IPS-15b (cell line): ENCODE measurements at regions not wholly inside any gene's neighbourhood (a gene's known extent, or its start where the extent isn't known, plus 50 kb on each side); places are given as distances from the start of the nearest gene placed in this dataset.

ENCODE experiments used
- H3K27me3 ChIP-seq: one replicate; pipeline ENCODE4 v1.6.1; 2013; ENCODE audit warnings: low read length; ENCODE audit not compliant: control insufficient read depth, insufficient read depth
- H3K36me3 ChIP-seq: one replicate; pipeline ENCODE4 v1.6.1; 2013; ENCODE audit warnings: low read length; ENCODE audit not compliant: control insufficient read depth, insufficient read depth
- H3K4me1 ChIP-seq: one replicate; pipeline ENCODE4 v1.6.1; 2013; ENCODE audit warnings: mild to moderate bottlenecking, low read length; ENCODE audit not compliant: control insufficient read depth, insufficient read depth
- H3K4me3 ChIP-seq: one replicate; pipeline ENCODE4 v1.5.1; 2013; ENCODE audit warnings: low read depth, low read length
- H3K9ac ChIP-seq: one replicate; pipeline ENCODE4 v1.6.1; 2013; ENCODE audit warnings: low read depth, mild to moderate bottlenecking, low read length
- H3K9me3 ChIP-seq: one replicate; pipeline ENCODE4 v1.6.1; 2013; ENCODE audit warnings: mild to moderate bottlenecking, low read length; ENCODE audit not compliant: control insufficient read depth, insufficient read depth

GRCh38 chr15:85988741-85989140, 90.9 kb upstream of the AGBL1 start:
- Histone ChIP-seq H3K4me1 (no peaks in the 10 kb centered on the region), H3K9me3 (no peaks in the 10 kb centered on the region), H3K9ac (no peak overlapping the region), H3K4me3 (no peak overlapping the region), H3K36me3 (no peaks in the 10 kb centered on the region), H3K27me3 (no peaks in the 10 kb centered on the region)

- H3K4me1 ChIP-seq, result no peaks in the 10 kb centered on the region
- no peak overlapping the region for H3K9ac ChIP-seq
These were observed 87.4 kb upstream of the AGBL1 start for GRCh38 chr15:85992224-85992623.

GRCh38 chr15:85993116-85993515, 86.6 kb upstream of the AGBL1 start:
- no peak overlapping the region for H3K4me3 ChIP-seq
- H3K9me3 ChIP-seq, result no peaks in the 10 kb centered on the region
- no peaks in the 10 kb centered on the region for H3K4me1 ChIP-seq
- no peaks in the 10 kb centered on the region for H3K36me3 ChIP-seq
- no peak overlapping the region for H3K9ac ChIP-seq
- H3K27me3 ChIP-seq, result no peaks in the 10 kb centered on the region

More at GRCh38 chr15:85992224-85992623, 87.4 kb upstream of the AGBL1 start:
- no peak overlapping the region for H3K4me3 ChIP-seq
- H3K9me3 ChIP-seq, result no peaks in the 10 kb centered on the region
- no peaks in the 10 kb centered on the region for H3K36me3 ChIP-seq
- H3K27me3 ChIP-seq, result no peaks in the 10 kb centered on the region

GRCh38 chr15:85997618-85998017, 82.1 kb upstream of the AGBL1 start:
- no peak overlapping the region for H3K9ac ChIP-seq
- H3K4me3 ChIP-seq, result no peak overlapping the region
- H3K4me1 ChIP-seq, result peaks cover 3% of the 10 kb centered on the region
- H3K36me3 ChIP-seq, result no peaks in the 10 kb centered on the region
- no peaks in the 10 kb centered on the region for H3K27me3 ChIP-seq
- no peaks in the 10 kb centered on the region for H3K9me3 ChIP-seq

GRCh38 chr15:85999658-86000057, 80.0 kb upstream of the AGBL1 start:
- Histone ChIP-seq H3K27me3 (no peaks in the 10 kb centered on the region), H3K9me3 (no peaks in the 10 kb centered on the region), H3K36me3 (no peaks in the 10 kb centered on the region), H3K4me1 (peaks cover 3% of the 10 kb centered on the region), H3K9ac (no peak overlapping the region), H3K4me3 (no peak overlapping the region)

- Histone ChIP-seq H3K9ac (no peak overlapping the region), H3K36me3 (no peaks in the 10 kb centered on the region), H3K9me3 (no peaks in the 10 kb centered on the region), H3K4me1 (peaks cover 3% of the 10 kb centered on the region), H3K4me3 (no peak overlapping the region), H3K27me3 (no peaks in the 10 kb centered on the region)
These were observed 78.5 kb upstream of the AGBL1 start for GRCh38 chr15:86001200-86001599.

GRCh38 chr15:86002444-86002843, 77.2 kb upstream of the AGBL1 start:
- no peaks in the 10 kb centered on the region for H3K36me3 ChIP-seq
- no peak overlapping the region for H3K9ac ChIP-seq
- H3K27me3 ChIP-seq, result no peaks in the 10 kb centered on the region
- H3K4me3 ChIP-seq, result no peak overlapping the region
- H3K9me3 ChIP-seq, result no peaks in the 10 kb centered on the region
- peaks cover 3% of the 10 kb centered on the region for H3K4me1 ChIP-seq

GRCh38 chr15:86004061-86004460, 75.6 kb upstream of the AGBL1 start:
- Histone ChIP-seq H3K4me3 (no peak overlapping the region), H3K9ac (no peak overlapping the region), H3K4me1 (peaks cover 3% of the 10 kb centered on the region), H3K36me3 (no peaks in the 10 kb centered on the region), H3K27me3 (no peaks in the 10 kb centered on the region), H3K9me3 (no peaks in the 10 kb centered on the region)

- no peaks in the 10 kb centered on the region for H3K9me3 ChIP-seq
- H3K4me1 ChIP-seq, result no peaks in the 10 kb centered on the region
- no peak overlapping the region for H3K9ac ChIP-seq
- no peak overlapping the region for H3K4me3 ChIP-seq
- H3K36me3 ChIP-seq, result no peaks in the 10 kb centered on the region
- H3K27me3 ChIP-seq, result no peaks in the 10 kb centered on the region
These were observed 73.1 kb upstream of the AGBL1 start for GRCh38 chr15:86006546-86006945.

- H3K36me3 ChIP-seq, result no peaks in the 10 kb centered on the region
- no peak overlapping the region for H3K9ac ChIP-seq
- H3K27me3 ChIP-seq, result no peaks in the 10 kb centered on the region
- no peak overlapping the region for H3K4me3 ChIP-seq
- no peaks in the 10 kb centered on the region for H3K4me1 ChIP-seq
- H3K9me3 ChIP-seq, result no peaks in the 10 kb centered on the region
These were observed 69.9 kb upstream of the AGBL1 start for GRCh38 chr15:86009727-86010126.

GRCh38 chr15:86010398-86010797, 69.3 kb upstream of the AGBL1 start:
- Histone ChIP-seq H3K9me3 (no peaks in the 10 kb centered on the region), H3K4me1 (no peaks in the 10 kb centered on the region), H3K36me3 (no peaks in the 10 kb centered on the region), H3K4me3 (no peak overlapping the region), H3K27me3 (no peaks in the 10 kb centered on the region), H3K9ac (no peak overlapping the region)

- no peaks in the 10 kb centered on the region for H3K9me3 ChIP-seq
- H3K4me3 ChIP-seq, result no peak overlapping the region
- no peaks in the 10 kb centered on the region for H3K4me1 ChIP-seq
- H3K27me3 ChIP-seq, result no peaks in the 10 kb centered on the region
- H3K36me3 ChIP-seq, result no peaks in the 10 kb centered on the region
- H3K9ac ChIP-seq, result no peak overlapping the region
These were observed 68.8 kb upstream of the AGBL1 start for GRCh38 chr15:86010891-86011290.

GRCh38 chr15:86014016-86014415, 65.7 kb upstream of the AGBL1 start:
- no peaks in the 10 kb centered on the region for H3K36me3 ChIP-seq
- no peaks in the 10 kb centered on the region for H3K4me1 ChIP-seq
- H3K9ac ChIP-seq, result no peak overlapping the region
- H3K4me3 ChIP-seq, result no peak overlapping the region
- no peaks in the 10 kb centered on the region for H3K27me3 ChIP-seq
- no peaks in the 10 kb centered on the region for H3K9me3 ChIP-seq
